ENCODE measurements at regions not wholly inside any gene's neighbourhood (a gene's known extent, or its start where the extent isn't known, plus 50 kb on each side); places are given as distances from the start of the nearest gene placed in this dataset.

GRCh38 chr11:20303391-20303965, 60.0 kb upstream of the HTATIP2 start:
- TF ChIP-seq CTCF (conservative IDR thresholded peaks at IDR 0.05; ENCODE audit: low read length): no peak
- no peak for TF ChIP-seq EZH2phosphoT487 (IDR thresholded peaks at IDR 0.05; ENCODE audit: borderline replicate concordance, low read depth, low read length)

Measured in OCI-LY7 (cell line).